CD4-positive, alpha-beta T cell (primary cell): ENCODE measurements at regions not wholly inside any gene's neighbourhood (a gene's known extent, or its start where the extent isn't known, plus 50 kb on each side); places are given as distances from the start of the nearest gene placed in this dataset.
"Not testable (repeated sequence)": the region's sequence is repeated elsewhere in the genome, so short reads cannot be mapped to it uniquely, and the experiment has no call there.

Source experiments
- ATAC-seq: fragments of 200-7000 bp; cut with Tn5 transposase; one replicate; pipeline ENCODE4 v1.10.0; 2022; ENCODE audit warnings: mild to moderate bottlenecking; ENCODE audit not compliant: poor library complexity
- CTCF ChIA-PET: fragments of 350-600 bp; sonication (Branson Sonifier 250); formaldehyde crosslinking; loops from one replicate; lab custom pipeline; 2021; ENCODE audit warnings: antibody characterized with exemption, inconsistent platforms; lab: Charles Lee
- POLR2A ChIA-PET: fragments of 350-600 bp; sonication (Branson Sonifier 250); formaldehyde crosslinking; loops from one replicate; lab custom pipeline; 2021; ENCODE audit warnings: antibody characterized with exemption, inconsistent platforms; lab: Charles Lee
- DNase-seq, 14 experiments: peaks; one replicate each; pipeline ENCODE4 v3.0.0-alpha.2; 2013 to 2020; ENCODE audit warnings: mixed read lengths in 2 of 14
- H3K27ac ChIP-seq, 2 donors: one replicate each; pipeline versions ENCODE4 v1.5.1 to v1.7.0; 2013; ENCODE audit warnings: low read length in 2 of 2, low read depth in 1 of 2, mild to moderate bottlenecking in 1 of 2
- H3K27me3 ChIP-seq, 2 experiments: 1 replicate in 1 of 2; 2 replicates in 1 of 2; pipeline versions ENCODE4 v1.6.1 to v1.7.0; 2013; ENCODE audit warnings: low read length in 2 of 2, control low read depth in 1 of 2, mild to moderate bottlenecking in 1 of 2, moderate library complexity in 1 of 2; ENCODE audit not compliant: insufficient read depth in 2 of 2, control insufficient read depth in 1 of 2
- H3K36me3 ChIP-seq: one replicate; pipeline ENCODE4 v1.6.1; 2013; ENCODE audit warnings: low read length, control low read depth; ENCODE audit not compliant: insufficient read depth
- H3K4me1 ChIP-seq: one replicate; pipeline ENCODE4 v1.6.1; 2013; ENCODE audit warnings: low read length, control low read depth; ENCODE audit not compliant: insufficient read depth
- H3K4me3 ChIP-seq: one replicate; pipeline ENCODE4 v1.5.1; 2013; ENCODE audit warnings: mild to moderate bottlenecking, low read length, moderate library complexity
- H3K9me3 ChIP-seq, 2 experiments: 1 replicate in 1 of 2; 2 replicates in 1 of 2; pipeline versions ENCODE4 v1.6.1 to v1.7.0; 2013; ENCODE audit warnings: low read length in 2 of 2, mild to moderate bottlenecking in 2 of 2, control low read depth in 1 of 2, moderate library complexity in 1 of 2; ENCODE audit not compliant: control insufficient read depth in 1 of 2, insufficient read depth in 1 of 2
- H3K27ac Mint-ChIP-seq: one replicate; pipeline ENCODE4 v1.8.0; 2020; ENCODE audit warnings: mixed read lengths
- H3K27me3 Mint-ChIP-seq: one replicate; pipeline ENCODE4 v1.8.0; 2021; ENCODE audit warnings: mixed read lengths
- H3K36me3 Mint-ChIP-seq: one replicate; pipeline ENCODE4 v1.8.0; 2021; ENCODE audit warnings: low read depth, mixed read lengths
- H3K4me1 Mint-ChIP-seq: one replicate; pipeline ENCODE4 v1.8.0; 2021; ENCODE audit warnings: low read depth, mixed read lengths
- H3K4me3 Mint-ChIP-seq: one replicate; pipeline ENCODE4 v1.8.0; 2020; ENCODE audit warnings: mild to moderate bottlenecking, mixed read lengths
- H3K9me3 Mint-ChIP-seq: one replicate; pipeline ENCODE4 v1.8.0; 2020; ENCODE audit warnings: mixed read lengths
- intact Hi-C, 2 experiments: fragments of 100-400 bp; cut with DNase I in 1 of 2; cut with micrococcal nuclease in 1 of 2; formaldehyde crosslinking; loops; one replicate each; pipeline versions ENCODE4 v1.15.1 to v1.9.0; 2023 to 2025; cut with DNase I, micrococcal nuclease
- TF ChIP-seq, protein P1 (sequence below): fragments of 200-600 bp; IDR thresholded peaks from one replicate; pipeline ENCODE4 v1.8.0; 2022; ENCODE audit warnings: antibody characterized with exemption, mild to moderate bottlenecking

DNA sequence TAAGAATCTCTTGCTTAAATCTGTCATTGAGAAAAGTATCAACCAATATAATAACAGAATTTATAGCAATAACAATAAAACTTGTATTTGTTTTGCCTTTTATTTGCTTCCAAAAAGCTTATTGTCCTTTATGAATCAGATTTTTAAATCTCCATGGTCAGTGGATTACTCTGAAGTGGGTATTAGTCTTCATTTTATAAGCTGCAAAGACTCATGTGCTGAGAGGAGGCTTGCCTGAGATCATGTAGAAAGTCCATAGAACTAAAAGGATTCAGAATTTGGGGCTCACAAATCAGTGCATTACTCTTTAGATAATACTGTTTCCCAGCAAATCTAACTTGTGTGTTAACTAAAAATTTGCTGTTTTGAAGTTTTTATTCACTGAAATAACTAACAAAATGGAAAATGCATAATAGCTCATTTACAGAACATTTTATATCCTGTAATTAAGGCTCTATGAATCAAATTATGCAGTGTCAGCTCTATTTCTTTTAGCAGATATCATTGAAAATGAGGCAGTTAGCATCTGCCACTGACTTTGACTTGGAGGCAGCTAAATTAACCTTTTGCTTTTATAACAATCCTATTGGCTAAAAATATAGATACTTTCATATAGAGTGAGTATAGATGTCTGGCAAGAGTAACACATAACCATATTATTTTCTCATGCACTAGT lies 781.1 kb upstream of the CITED2 start:
- TF ChIP-seq, protein P1, sequence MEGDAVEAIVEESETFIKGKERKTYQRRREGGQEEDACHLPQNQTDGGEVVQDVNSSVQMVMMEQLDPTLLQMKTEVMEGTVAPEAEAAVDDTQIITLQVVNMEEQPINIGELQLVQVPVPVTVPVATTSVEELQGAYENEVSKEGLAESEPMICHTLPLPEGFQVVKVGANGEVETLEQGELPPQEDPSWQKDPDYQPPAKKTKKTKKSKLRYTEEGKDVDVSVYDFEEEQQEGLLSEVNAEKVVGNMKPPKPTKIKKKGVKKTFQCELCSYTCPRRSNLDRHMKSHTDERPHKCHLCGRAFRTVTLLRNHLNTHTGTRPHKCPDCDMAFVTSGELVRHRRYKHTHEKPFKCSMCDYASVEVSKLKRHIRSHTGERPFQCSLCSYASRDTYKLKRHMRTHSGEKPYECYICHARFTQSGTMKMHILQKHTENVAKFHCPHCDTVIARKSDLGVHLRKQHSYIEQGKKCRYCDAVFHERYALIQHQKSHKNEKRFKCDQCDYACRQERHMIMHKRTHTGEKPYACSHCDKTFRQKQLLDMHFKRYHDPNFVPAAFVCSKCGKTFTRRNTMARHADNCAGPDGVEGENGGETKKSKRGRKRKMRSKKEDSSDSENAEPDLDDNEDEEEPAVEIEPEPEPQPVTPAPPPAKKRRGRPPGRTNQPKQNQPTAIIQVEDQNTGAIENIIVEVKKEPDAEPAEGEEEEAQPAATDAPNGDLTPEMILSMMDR: no peak
- CTCF ChIA-PET: no interaction called here
- no peak for DNase-seq
- no peaks in the 10 kb centered on the region for H3K4me1 Mint-ChIP-seq
- no peaks in the 10 kb centered on the region for H3K36me3 Mint-ChIP-seq
- Histone ChIP-seq H3K27me3 (no peaks in the 10 kb centered on the region), H3K4me1 (no peaks in the 10 kb centered on the region), H3K9me3 (no peaks in the 10 kb centered on the region), H3K27ac (no peak overlapping the region), H3K36me3 (no peaks in the 10 kb centered on the region), H3K4me3 (no peak overlapping the region)
- no peak for ATAC-seq
- H3K9me3 Mint-ChIP-seq: peaks cover 3% of the 10 kb centered on the region
- intact Hi-C loops: no loop called here
- no peaks in the 10 kb centered on the region for H3K27me3 Mint-ChIP-seq
- POLR2A ChIA-PET: no interaction called here
- no peak overlapping the region for H3K27ac Mint-ChIP-seq
- H3K4me3 Mint-ChIP-seq: no peak overlapping the region

DNA sequence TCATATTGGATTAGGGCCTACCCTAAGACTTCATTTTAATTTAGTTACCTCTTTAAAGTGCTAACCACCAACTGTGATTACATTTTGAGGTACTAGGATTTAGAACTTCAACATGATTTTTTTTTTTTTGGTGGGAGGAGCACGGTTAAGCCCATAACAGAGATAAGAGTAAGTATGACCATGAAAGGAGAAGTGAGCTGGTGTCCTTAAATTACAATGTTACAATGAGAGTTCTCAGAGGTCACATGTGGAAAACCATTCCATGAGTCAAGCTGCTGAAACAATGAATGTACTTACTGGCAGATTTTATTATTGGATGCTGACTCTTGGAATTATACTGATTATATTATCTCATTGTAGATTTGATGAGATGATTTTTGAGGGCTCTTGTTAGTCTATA lies 779.3 kb upstream of the CITED2 start:
- no peak for DNase-seq
- ChIA-PET POLR2A (no interaction called here), CTCF (no interaction called here)
- Mint-ChIP-seq H3K27ac (no peak overlapping the region), H3K27me3 (no peaks in the 10 kb centered on the region), H3K36me3 (no peaks in the 10 kb centered on the region), H3K4me1 (no peaks in the 10 kb centered on the region), H3K9me3 (peaks cover 3% of the 10 kb centered on the region), H3K4me3 (no peak overlapping the region)
- Histone ChIP-seq H3K27me3 (no peaks in the 10 kb centered on the region), H3K36me3 (no peaks in the 10 kb centered on the region), H3K4me1 (no peaks in the 10 kb centered on the region), H3K4me3 (no peak overlapping the region), H3K27ac (no peak overlapping the region), H3K9me3 (no peaks in the 10 kb centered on the region)
- TF ChIP-seq, protein P1: no peak
- intact Hi-C loops: no loop called here
- no peak for ATAC-seq

DNA sequence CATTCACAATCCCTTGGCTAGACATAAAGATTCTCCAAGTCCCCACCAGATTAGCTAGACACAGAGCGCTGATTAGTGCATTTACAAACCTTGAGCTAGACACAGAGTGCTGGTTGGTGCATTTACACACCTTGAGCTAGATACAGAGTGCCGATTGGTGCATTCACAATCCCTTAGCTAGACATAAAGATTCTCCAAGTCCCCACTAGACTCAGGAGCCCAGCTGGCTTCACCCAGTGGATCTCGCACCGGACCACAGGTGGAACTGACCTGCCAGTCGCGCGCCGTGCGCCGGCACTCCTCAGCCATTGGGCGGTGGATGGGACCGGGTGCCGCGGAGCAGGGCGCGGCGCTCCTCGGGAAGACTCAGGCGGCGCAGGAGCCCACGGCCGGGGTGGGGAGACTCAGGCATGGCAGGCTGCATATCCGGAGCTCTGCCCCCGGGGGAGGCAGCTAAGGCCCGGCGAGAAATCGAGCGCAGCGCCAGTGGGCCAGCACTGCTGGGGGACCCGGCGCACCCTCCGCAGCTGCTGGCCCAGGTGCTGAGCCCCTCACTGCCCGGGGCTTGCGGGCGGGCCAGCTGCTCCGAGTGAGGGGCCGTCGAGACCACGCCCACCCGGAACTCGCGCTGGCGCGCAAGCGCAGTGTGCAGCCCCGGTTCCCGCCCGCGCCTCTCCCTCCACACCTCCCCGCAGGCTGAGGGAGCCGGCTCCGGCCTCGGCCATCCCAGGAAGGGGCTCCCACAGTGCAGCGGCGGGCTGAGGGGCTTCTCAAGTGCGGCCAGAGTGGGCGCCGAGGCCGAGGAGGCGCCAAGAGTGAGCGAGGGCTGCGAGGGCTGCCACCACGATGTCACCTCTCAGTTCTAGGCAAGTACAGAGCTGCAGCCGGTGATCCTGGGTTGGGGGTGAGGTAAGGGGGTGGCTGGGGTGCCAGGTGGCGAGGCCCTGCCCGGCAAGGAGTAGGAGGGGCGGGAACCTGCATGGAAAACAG lies 773.7 kb upstream of the CITED2 start:
- H3K27ac ChIP-seq, H3K9me3 Mint-ChIP-seq, H3K27me3 ChIP-seq, H3K4me1 ChIP-seq, H3K4me1 Mint-ChIP-seq, H3K4me3 ChIP-seq, intact Hi-C loops, H3K27ac Mint-ChIP-seq, H3K9me3 ChIP-seq, H3K36me3 ChIP-seq, CTCF ChIA-PET, H3K4me3 Mint-ChIP-seq, H3K27me3 Mint-ChIP-seq, POLR2A ChIA-PET, DNase-seq, ATAC-seq, H3K36me3 Mint-ChIP-seq: not testable (repeated sequence)
